Testis (tissue), 2 donors: ENCODE measurements at regions not wholly inside any gene's neighbourhood (a gene's known extent, or its start where the extent isn't known, plus 50 kb on each side); places are given as distances from the start of the nearest gene placed in this dataset.

Experiments used
- CTCF ChIP-seq, 3 experiments: fragments of 450-650 bp in 2 of 3; fragments of 200-600 bp in 1 of 3; sonication (generic) in 1 of 3; IDR thresholded peaks; one replicate each; pipeline ENCODE4 v1.5.1; 2016 to 2019; ENCODE audit warnings: antibody characterized with exemption in 3 of 3, mild to moderate bottlenecking in 2 of 3, moderate library complexity in 1 of 3
- POLR2A ChIP-seq: fragments of 450-650 bp; IDR thresholded peaks from one replicate; pipeline ENCODE4 v1.6.1; 2017; ENCODE audit warnings: antibody characterized with exemption, mild to moderate bottlenecking, moderate library complexity

- no peak for TF ChIP-seq POLR2A
- TF ChIP-seq CTCF (IDR thresholded peaks at IDR 0.05), result no peak
These were observed 254.1 kb downstream of the GLI2 start for GRCh38 chr2:120989512-120990441.
